ENCODE measurements at regions not wholly inside any gene's neighbourhood (a gene's known extent, or its start where the extent isn't known, plus 50 kb on each side); places are given as distances from the start of the nearest gene placed in this dataset.

DNA sequence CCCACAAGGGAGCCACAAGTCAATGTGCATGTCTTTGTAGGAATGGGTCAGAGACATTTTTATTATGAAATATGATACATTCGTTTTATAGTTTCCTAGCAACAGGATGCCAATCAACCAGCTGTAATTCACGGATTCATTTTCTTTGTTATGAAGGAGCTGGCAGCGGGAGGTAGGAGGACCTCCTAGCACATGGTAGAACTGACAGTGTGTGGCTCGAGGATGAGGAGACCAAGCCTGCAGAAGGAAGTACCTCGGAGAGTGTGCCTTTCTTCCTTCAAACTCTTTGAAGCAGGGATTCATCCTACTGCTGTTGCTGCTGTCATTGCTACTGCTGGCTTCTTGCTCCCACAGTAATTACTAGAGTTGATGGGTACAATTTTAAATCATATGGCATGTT, 504.8 kb upstream of the KLHL29 start:
- intact Hi-C loops (cut with DNase I) = no loop called here
- no peak for DNase-seq

DNA sequence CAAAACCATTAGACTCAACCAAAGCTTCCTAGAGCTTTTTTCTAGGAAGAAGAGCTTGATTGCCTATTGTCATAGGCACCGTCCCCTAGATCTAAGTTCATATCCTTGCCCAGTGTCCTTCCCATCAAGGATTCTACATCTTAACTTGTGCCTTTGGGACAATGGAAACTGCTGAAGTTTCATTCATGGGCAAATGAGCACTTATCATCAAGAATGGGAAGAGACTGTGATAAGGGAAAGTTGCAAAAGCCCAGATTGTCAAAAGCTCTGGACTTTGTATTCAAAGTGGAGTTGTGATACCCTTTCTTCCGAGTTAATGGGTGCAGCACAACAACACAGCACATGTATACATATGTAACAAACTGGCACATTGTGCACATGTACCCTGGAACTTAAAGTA, 503.0 kb upstream of the KLHL29 start:
- no peak for DNase-seq
- intact Hi-C loops (cut with DNase I) = no loop called here

DNA sequence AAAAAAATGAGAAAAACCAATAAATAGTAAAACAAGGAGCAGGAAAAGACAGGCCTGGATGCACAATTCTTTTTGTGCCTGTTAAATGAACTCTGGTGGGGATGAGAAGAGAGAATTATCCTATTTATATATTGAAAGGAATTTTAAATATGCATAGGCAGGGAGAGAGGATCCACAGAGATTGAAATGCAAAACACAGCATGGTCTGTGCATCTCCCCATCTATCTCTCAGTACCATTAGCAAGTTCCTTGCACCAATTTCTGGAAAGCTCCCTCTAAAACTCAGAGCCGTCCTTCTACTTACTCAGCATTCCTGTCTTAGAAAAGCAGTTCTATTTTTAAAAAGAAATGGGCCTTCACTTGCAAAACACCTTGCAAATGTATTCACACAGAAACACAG, 502.3 kb upstream of the KLHL29 start:
- intact Hi-C loops (cut with DNase I) = no loop called here
- no peak for DNase-seq

DNA sequence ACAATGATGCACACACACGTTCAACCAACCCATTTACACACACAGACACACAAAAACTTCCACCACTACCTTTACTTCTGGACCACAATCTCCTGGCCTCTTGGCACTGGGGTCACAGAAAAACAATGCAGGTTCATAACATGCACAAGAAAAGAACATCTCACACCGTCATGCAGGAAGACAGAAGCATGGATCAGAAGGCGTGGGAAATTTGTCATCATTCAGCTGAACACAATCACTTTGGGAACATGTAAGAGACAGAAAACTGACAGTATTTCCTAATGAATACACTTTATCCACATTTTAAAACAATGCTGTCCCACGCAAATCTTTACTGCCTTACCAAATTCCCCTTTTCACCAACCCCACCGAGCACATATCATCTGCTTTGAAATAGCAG, 501.9 kb upstream of the KLHL29 start:
- intact Hi-C loops (cut with DNase I) = no loop called here
- DNase-seq = no peak

DNA sequence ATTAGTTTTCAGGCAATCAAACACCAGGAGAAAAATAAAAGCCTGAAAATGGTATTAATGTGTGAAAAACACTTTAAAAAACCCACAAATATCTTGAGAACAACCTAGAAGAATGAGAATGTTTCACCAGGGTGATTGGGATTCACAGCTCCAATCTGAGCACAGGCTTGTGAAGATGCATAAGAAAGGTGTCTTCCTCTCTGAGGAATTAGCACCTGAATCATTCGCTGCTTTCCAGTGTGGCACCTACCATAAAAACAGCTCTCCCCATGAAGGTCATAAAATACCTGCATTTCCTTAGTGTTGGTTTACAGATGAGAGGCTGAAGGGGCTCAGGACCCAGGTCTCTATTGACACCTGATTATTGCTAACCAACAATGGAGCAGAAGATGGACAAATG, 499.7 kb upstream of the KLHL29 start:
- DNase-seq = no peak
- intact Hi-C loops (cut with DNase I) = no loop called here

DNA sequence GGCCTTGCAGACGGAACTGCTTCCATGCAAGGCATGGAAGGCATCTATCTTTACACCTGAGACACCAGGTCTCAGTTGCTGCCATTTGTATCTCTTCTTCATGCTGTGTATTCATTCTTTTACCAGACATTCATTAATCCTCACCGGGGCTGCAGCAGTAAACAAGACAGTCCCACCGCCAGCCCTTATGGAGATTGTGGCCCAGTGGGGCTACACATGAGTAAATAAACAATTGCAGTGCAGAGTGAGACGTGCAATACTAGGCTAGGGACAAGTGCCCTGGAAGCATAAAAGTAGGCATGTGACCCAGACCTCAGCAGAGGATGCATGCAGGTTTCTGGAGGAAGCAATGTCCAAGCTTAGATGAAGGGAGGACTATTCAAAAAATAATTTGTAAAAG, 497.6 kb upstream of the KLHL29 start:
- DNase-seq = no peak
- intact Hi-C loops (cut with DNase I) = no loop called here

DNA sequence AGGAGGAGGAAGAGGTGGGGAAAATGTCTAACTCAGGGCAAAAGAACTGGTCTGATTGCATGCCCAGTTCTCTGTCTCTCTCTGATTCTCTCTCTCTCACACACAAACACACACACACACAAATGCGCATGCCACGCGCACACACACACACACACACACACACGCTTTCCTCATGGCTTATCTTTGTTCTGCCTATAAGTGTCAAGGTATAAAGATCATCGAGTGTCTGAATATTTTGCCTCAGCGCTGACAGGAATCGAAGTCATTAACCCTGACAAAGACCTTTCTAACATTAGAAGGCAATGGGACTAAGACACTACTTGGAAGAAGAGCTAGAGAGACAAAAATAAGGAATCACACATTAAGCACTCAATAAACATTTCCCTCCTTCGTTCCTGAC, 497.1 kb upstream of the KLHL29 start:
- intact Hi-C loops (cut with DNase I) = no loop called here
- no peak for DNase-seq

DNA sequence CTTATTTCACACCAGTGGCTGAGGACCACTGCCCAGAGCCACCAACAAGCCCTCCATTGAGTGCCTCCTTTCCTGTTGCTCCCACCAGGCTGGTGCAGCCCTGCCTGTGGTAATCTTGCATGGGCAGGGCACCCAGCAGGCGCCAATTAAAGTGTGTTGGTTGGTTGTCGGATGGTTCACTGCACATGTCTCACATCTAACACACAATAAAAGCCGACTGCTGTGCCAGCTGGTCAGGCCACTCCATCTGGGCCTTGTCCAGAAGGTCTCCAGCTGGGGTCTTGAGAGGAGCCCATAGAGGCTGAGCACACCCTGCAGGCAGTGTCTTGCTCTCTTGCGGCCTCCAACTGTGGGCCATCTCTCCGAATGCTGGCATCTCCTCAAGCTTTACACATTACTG, 494.8 kb upstream of the KLHL29 start:
- DNase-seq = peak in 1 of 10 donors; percentile 83
- intact Hi-C loops (cut with DNase I) = no loop called here

DNA sequence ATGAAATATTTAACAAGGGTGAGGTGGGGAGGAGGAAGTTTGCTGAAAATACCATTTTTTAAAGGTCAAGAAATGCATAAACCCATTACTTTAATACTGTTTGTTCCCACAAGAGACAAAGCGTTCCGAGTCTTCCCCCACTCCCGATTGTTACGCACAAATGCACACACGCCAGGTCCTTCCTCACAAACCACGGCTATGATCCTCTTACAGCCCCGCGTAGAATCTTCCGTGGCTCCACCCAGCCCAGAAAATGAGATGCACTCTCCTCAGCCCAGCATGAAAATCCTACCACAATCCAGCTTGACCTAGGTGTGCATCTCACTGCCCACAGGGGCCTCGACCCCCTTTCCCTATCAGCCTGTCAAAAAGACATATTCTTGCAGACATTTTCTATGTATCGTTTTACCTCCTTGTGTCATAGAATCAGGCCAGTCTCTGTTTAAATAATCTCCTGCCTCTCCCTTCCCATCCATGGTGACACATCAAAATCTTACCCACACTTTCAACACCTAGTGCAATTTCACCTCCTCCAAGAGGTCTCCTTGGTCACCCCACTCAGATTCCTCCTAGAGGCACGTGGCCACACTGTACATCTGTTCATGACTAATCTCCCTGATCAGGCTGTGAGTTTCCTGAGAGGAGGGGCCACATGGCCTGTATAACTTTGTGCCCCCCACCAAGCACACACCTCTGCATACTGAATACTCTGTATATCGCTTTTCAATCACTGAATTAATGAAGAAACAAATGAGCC, 491.0 kb upstream of the KLHL29 start:
- intact Hi-C loops (cut with DNase I) = no loop called here

DNA sequence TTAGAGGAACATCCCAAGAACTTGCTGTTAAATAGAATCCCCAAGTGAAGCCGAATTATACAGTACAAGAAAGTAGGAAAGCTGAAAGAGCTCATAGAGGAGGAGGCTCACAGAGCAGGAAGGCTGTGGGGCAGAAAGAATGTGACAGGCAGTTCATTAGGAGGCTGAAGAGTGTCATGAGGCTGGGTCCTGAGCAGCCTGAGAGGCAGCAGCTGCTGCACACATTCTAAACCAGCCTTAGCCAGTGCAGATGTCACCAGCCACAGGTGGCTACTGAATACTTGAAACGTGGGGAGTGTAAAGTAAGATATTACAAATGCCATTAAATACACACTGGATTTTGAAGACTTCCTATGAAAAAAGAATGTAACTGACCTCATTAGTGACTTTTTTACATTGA, 490.2 kb upstream of the KLHL29 start:
- DNase-seq = no peak

More for the DNA sequence above, 491.0 kb upstream of the KLHL29 start:
- DNase-seq = no peak

DNA sequence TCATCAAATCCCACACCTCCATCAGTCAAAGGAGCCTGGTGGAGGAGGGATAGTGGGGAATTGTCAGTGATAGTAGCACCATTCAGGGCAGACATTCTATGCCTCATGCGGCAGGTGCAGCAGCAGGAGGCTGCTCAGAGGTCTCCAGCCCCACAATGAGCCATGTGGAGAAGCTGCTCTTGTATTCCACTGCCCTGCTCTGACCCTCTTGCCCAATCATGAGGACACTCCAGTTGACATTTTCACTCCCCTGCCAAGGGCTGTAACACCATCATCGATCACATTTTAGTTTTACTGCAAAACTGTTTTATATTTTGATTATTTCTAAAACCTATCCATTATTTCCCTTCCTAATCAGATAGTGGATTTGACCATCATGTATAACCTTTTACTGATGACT, 487.6 kb upstream of the KLHL29 start:
- no peak for DNase-seq
- intact Hi-C loops (cut with DNase I) = no loop called here

More for the DNA sequence above, 490.2 kb upstream of the KLHL29 start:
- intact Hi-C loops (cut with DNase I) = no loop called here

DNA sequence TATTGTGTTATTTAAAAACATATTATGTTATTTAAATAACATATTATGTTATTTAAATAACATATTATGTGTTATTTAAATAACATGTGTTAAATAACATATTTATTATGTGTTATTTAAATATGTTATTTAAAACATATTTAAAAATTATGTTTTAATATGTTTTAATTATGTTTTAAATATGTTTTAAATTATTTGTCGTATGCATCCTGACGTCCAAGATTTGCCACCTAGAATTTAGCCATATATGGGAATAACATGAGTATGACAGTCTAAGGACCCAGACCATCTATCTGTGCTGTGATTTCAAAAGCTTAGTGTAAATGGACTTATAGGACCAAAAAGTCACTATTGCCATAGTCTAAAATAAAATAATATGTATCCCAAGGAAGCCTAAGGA, 484.3 kb upstream of the KLHL29 start:
- no peak for DNase-seq
- intact Hi-C loops (cut with DNase I) = no loop called here

DNA sequence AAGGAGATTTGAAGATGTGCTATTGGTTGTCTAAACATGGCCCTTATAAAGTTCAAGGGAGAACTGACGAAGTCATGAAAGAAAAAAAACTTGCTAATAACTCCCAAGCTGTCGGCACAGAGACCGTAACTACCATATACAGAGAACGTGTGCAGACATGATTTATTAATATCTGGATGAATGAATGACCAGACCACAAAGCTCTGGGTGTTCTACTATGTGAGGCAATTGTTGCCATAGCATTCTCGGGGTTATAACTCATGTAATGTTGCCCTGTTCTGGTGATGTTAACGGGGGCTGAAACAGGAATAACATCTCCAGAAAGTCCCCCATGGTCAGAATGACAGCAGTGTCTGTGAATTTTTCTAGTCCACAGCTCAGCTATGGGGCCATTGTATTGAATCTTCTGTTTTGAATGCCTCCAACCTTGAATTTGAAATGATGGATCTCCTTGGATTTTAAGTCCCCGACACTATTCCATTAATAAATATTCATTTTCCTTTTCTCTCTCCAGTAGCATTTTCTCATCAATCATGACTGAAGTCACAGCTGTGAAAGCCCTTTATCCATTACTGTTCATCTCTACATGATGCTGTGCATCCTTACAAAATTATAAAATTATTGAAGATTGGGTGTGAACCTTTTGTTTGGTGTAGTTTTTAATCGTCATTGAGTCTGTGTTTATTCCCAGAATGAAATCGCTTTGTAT, 483.4 kb upstream of the KLHL29 start:
- intact Hi-C loops (cut with DNase I) = no loop called here
- DNase-seq = no peak

DNA sequence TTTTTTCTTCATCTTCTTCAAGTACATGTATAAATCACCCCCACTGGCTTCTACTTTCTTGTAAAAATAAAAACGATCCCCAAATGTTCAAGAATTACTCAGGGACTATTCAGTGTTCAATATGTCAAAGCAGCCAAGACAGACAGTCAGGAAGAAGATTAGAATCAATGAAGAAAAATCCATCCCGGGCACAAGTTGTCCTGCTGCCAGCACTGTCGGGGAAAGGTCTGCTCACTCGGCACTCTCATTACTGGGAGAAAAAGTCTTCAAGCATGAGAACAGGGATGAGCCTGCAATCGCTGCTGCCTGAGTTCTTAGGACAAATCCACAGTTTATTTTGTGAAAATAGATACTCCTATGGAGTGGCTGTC, 482.8 kb upstream of the KLHL29 start:
- intact Hi-C loops (cut with DNase I) = no loop called here
- DNase-seq = no peak

DNA sequence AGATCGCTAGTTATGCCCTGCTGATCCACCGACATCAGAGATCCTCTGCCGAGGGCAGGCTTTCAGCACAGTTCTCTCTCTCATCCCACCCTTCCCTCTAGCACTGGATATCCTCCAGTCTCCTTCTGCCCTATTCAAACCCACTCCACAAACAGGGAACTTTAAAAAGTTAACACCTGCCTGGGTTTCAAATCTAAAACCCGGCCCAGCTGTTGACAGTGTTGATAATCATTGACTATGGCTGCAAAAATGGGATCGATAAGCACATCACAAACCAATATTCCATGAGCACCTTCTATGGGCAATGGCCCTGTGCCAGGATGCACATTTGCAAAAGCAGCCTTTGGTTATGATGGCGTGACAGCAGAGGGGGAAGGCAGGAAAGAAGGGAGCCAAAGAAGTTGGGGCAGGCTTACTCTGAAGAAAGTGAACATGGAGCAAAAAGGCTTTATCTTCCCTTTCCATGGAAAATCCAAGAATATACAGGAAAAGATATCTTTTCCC, 482.3 kb upstream of the KLHL29 start:
- DNase-seq = no peak
- intact Hi-C loops (cut with DNase I) = no loop called here

DNA sequence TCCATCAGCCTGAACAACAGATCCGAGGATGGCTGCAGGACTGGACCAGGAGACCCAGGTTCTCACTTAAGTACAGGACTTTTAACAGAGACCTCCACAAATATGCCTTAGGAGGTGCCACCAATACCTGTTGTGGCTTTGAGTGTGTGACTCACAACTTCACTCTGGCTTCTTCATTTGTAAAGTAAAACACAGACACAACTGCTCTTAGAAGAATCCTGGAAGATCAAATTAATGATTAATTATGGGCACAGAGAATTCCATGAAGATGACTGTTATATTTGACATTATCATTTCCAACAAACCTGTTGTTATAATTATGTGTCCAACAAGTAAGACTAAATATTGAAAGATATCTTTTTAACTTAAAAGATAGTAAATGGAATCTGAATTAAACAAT, 481.4 kb upstream of the KLHL29 start:
- intact Hi-C loops (cut with DNase I) = no loop called here

DNA sequence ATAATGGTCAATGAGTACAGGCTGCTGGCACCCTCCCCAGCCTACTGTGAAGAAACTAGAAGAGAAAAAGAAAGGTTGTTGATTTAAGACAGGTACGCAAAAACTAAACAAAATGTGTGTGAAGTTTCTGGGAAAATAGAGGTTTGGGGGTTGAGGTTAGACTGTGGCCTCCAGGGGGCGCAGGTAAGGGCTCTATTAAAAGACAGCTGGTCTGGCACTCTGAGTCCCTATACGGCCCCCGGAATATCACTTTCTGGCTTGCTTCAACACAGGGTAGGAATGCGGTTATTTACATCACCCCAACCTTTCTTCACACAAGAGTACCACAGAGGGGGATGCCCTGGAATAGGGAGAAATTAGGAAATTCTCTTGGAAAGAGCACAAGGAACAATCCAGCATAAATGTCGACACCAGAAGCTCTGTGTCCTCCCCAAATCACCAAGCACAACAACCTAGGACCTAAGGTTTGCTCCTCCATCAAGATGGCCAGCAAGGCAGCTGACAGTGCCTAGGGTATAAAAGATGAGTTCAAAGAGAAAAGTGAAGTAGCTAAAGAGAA, 480.8 kb upstream of the KLHL29 start:
- peak in 3 of 10 donors; percentile 8 to 49 (median 25) for DNase-seq
- intact Hi-C loops (cut with DNase I) = no loop called here

More for the DNA sequence above, 481.4 kb upstream of the KLHL29 start:
- no peak for DNase-seq

DNA sequence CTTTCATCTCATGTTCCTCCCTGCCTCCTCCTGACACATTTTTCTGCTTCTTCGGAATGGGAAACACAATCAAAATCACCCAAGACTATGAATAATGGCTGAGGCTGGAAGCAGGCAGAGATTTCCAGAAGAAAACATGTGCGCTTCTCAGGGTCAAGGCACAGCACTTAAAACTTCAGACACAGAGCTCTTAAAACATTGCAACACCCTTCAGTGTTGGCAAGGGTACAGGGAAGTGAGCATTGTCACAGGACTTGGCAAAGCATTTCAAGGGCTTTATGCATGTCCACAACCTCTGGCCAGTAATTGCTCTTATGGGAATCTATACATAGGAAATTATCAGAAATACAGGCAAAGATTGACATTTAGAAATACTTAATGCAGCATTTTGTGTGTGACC, 477.6 kb upstream of the KLHL29 start:
- intact Hi-C loops (cut with DNase I) = no loop called here
- no peak for DNase-seq

DNA sequence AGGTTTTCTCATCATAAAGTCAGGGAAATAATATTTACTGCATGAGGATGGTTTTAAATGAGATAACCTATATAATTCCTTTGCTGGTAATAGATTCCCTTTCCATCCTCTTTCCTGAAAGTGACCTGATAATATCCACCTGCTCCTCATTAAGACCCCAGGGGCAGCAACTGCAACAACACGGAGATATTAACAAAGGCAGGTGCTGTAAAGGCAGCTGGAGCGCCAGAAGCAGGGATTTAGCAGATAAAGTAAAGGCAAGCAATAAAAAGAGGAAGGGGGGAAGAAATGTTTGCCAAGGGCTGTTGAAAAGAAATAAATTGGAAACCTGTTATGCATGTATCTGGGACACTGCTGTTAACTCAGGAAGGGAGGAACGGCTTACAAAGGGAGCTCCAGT, 472.6 kb upstream of the KLHL29 start:
- intact Hi-C loops (cut with DNase I) = no loop called here
- DNase-seq = no peak

DNA sequence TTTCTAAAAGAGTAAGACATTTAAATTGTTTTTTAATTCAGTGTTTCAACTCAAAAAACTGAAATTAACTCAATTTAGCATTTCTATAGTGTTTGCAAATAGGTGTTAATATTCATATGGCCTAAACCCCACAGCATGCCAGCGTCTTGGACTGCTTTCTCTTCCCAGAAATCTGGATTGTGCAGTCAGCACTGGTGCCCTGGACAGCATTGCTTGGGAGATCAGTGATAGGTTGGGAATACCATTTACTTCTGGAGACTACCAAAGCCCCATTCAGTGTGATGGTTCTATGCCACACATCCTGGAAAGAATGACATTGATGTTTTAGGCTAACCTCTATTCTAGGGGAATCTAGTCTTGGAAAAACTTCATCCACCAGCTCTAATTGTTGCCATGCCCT, 455.0 kb upstream of the KLHL29 start:
- intact Hi-C loops (cut with DNase I) = no loop called here
- no peak for DNase-seq

DNA sequence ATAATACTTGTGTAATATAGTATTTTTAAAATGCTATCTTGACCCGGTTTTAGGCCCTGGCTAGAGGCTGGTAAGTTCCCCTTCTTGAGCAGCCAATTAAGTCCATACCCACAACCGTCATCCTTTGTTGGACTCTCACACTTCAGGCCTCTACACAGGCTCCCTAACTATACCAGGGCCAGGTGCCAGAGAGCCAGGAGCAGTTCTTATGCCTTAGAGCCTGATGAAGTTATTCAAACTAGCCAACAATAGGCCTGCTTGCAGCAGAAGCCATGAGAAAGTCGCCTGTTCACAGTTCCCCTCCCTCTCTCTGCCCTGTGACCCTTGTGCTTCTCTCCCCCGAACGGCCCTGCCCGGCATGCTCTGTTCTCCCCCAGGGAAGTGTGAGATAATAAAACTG, 454.2 kb upstream of the KLHL29 start:
- intact Hi-C loops (cut with DNase I) = no loop called here
- DNase-seq = no peak

DNA sequence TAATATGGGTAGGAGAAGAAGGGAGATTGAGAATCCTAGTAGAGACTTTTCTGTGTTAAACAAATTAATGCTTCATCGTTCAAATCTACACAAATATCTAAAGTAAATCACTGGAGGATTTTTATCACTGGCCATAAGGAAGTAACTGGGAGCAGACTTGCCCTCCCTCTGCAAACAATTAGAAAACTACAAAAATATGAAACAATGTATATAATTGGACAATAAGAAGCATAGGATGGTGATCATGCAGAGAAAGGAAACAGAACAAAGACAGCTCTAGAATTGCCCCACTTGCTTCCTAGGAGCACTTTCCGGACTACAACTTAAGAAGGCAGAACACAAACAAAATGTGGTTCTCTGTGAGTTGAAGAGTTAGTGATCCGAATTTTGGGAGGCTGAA, 452.7 kb upstream of the KLHL29 start:
- no peak for DNase-seq
- intact Hi-C loops (cut with DNase I) = no loop called here

All from posterior cingulate gyrus (tissue), 11 donors.